IMR-90 (cell line): ENCODE measurements at regions not wholly inside any gene's neighbourhood (a gene's known extent, or its start where the extent isn't known, plus 50 kb on each side); places are given as distances from the start of the nearest gene placed in this dataset.

ENCODE experiments used
- ATAC-seq: fragments of 200-7000 bp; cut with Tn5 transposase; 2 replicates; pipeline ENCODE4 v1.9.1; 2020; ENCODE audit warnings: low read depth, mild to moderate bottlenecking, moderate library complexity
- BruUV-seq: library from RNA; stranded (reverse); fragments of 400-500 nt; replicated peaks from 2 replicates; lab custom pipeline; 2021; lab: Mats Ljungman, UMichigan
- CTCF ChIA-PET: fragments of 300-600 bp; formaldehyde crosslinking; extraction: SDS; loops from one replicate; lab custom pipeline; 2021; ENCODE audit warnings: antibody characterized with exemption; lab: Yijun Ruan, JAX
- POLR2A ChIA-PET: fragments of 300-600 bp; sonication (Branson Sonifier 250); formaldehyde crosslinking; loops from one replicate; lab custom pipeline; 2022; ENCODE audit warnings: antibody characterized with exemption; ENCODE audit not compliant: unreplicated experiment; lab: Charles Lee
- DNase-seq: peaks from one replicate; pipeline ENCODE4 v3.0.0; 2013
- H2AFZ ChIP-seq: replicated peaks from 2 replicates; pipeline ENCODE3; 2013; ENCODE audit warnings: low read length, mild to moderate bottlenecking; ENCODE audit not compliant: poor library complexity
- H2AK5ac ChIP-seq: 2 replicates; pipeline ENCODE4 v1.6.1; 2013; ENCODE audit warnings: low read depth, low read length, inconsistent platforms
- H2AK9ac ChIP-seq: replicated peaks from 2 replicates; pipeline ENCODE3; 2013; ENCODE audit warnings: mild to moderate bottlenecking, low read depth, low read length, moderate library complexity; ENCODE audit not compliant: poor library complexity
- H2BK120ac ChIP-seq: 2 replicates; pipeline ENCODE4 v1.6.1; 2013; ENCODE audit warnings: low read depth, low read length, inconsistent platforms
- H2BK15ac ChIP-seq: 3 replicates; pipeline ENCODE4 v1.6.1; 2013; ENCODE audit warnings: low read depth, low read length, inconsistent platforms
- H2BK20ac ChIP-seq: 2 replicates; pipeline ENCODE4 v1.6.1; 2013; ENCODE audit warnings: low read depth, mild to moderate bottlenecking, inconsistent platforms, low read length, moderate library complexity
- H2BK5ac ChIP-seq: 2 replicates; pipeline ENCODE4 v1.6.1; 2013; ENCODE audit warnings: mild to moderate bottlenecking, low read depth, low read length, inconsistent platforms; ENCODE audit not compliant: poor library complexity, severe bottlenecking
- H3K14ac ChIP-seq: replicated peaks from 2 replicates; pipeline ENCODE4 v1.6.1; 2013; ENCODE audit warnings: low read depth, low read length, inconsistent platforms
- H3K18ac ChIP-seq: 2 replicates; pipeline ENCODE4 v1.6.1; 2013; ENCODE audit warnings: low read depth, low read length, control low read depth
- H3K23ac ChIP-seq: 2 replicates; pipeline ENCODE4 v1.6.1; 2013; ENCODE audit warnings: low read depth, low read length, inconsistent platforms
- H3K27ac ChIP-seq: 2 replicates; pipeline ENCODE4 v1.5.1; 2013; ENCODE audit warnings: mild to moderate bottlenecking, control low read depth, low read length; ENCODE audit not compliant: insufficient read depth
- H3K27me3 ChIP-seq: 2 replicates; pipeline ENCODE4 v1.6.1; 2013; ENCODE audit warnings: low read length; ENCODE audit not compliant: control insufficient read depth, insufficient read depth
- H3K36me3 ChIP-seq: 2 replicates; pipeline ENCODE4 v1.6.1; 2013; ENCODE audit warnings: low read length, mixed read lengths; ENCODE audit not compliant: control insufficient read depth, insufficient read depth
- H3K4ac ChIP-seq: 2 replicates; pipeline ENCODE4 v1.6.1; 2013; ENCODE audit warnings: low read depth, low read length, inconsistent platforms
- H3K4me1 ChIP-seq: 2 replicates; pipeline ENCODE4 v1.6.1; 2013; ENCODE audit warnings: low read length, mixed read lengths; ENCODE audit not compliant: control insufficient read depth, insufficient read depth
- H3K4me2 ChIP-seq: 2 replicates; pipeline ENCODE4 v1.6.1; 2013; ENCODE audit warnings: low read depth, mild to moderate bottlenecking, control low read depth, low read length, moderate library complexity
- H3K4me3 ChIP-seq: 2 replicates; pipeline ENCODE4 v1.5.1; 2013; ENCODE audit warnings: low read depth, mild to moderate bottlenecking, control low read depth, low read length, moderate library complexity; ENCODE audit not compliant: insufficient read depth
- H3K56ac ChIP-seq: 2 replicates; pipeline ENCODE4 v1.6.1; 2013; ENCODE audit warnings: low read length, inconsistent platforms; ENCODE audit not compliant: insufficient read depth; ENCODE audit errors: extremely low read depth
- H3K79me1 ChIP-seq, 2 experiments: 2 replicates each; pipeline ENCODE4 v1.6.1; 2013; ENCODE audit warnings: low read length in 2 of 2, inconsistent platforms in 1 of 2, low read depth in 1 of 2
- H3K9ac ChIP-seq: 2 replicates; pipeline ENCODE4 v1.6.1; 2013; ENCODE audit warnings: low read depth, low read length, control low read depth
- H3K9me1 ChIP-seq: 2 replicates; pipeline ENCODE4 v1.6.1; 2013; ENCODE audit warnings: low read length, inconsistent platforms; ENCODE audit not compliant: insufficient read depth
- H3K9me3 ChIP-seq: 2 replicates; pipeline ENCODE4 v1.6.1; 2013; ENCODE audit warnings: low read length; ENCODE audit not compliant: control insufficient read depth, insufficient read depth
- H4K20me1 ChIP-seq: 2 replicates; pipeline ENCODE4 v1.6.1; 2013; ENCODE audit warnings: low read length, inconsistent platforms; ENCODE audit not compliant: insufficient read depth
- H4K5ac ChIP-seq: 2 replicates; pipeline ENCODE4 v1.6.1; 2013; ENCODE audit warnings: mild to moderate bottlenecking, low read depth, low read length, control low read depth
- H4K8ac ChIP-seq, 2 experiments: 2 replicates each; pipeline ENCODE4 v1.6.1; 2013; ENCODE audit warnings: low read depth in 2 of 2, low read length in 2 of 2, control low read depth in 1 of 2, inconsistent platforms in 1 of 2
- H4K91ac ChIP-seq: 2 replicates; pipeline ENCODE4 v1.6.1; 2013; ENCODE audit warnings: low read depth, low read length, inconsistent platforms; ENCODE audit not compliant: insufficient read depth
- BHLHE40 ChIP-seq: fragments of 150-350 bp; IDR thresholded peaks from 2 replicates; pipeline ENCODE4 v1.6.1; 2016; ENCODE audit warnings: mild to moderate bottlenecking, low read depth, low read length
- CEBPB ChIP-seq: IDR thresholded peaks from 2 replicates; pipeline ENCODE4 v1.6.1; 2012; ENCODE audit warnings: low read depth, low read length, improper control_type of control experiment
- CHD1 ChIP-seq: IDR thresholded peaks from 2 replicates; pipeline ENCODE4 v1.6.1; 2012; ENCODE audit warnings: low read depth, low read length, improper control_type of control experiment
- FOS ChIP-seq: fragments of 150-350 bp; IDR thresholded peaks from 2 replicates; pipeline ENCODE4 v1.6.1; 2016; ENCODE audit warnings: low read depth, low read length
- MAFK ChIP-seq: IDR thresholded peaks from 2 replicates; pipeline ENCODE4 v1.6.1; 2012; ENCODE audit warnings: low read depth, low read length, improper control_type of control experiment
- MAZ ChIP-seq: IDR thresholded peaks from 2 replicates; pipeline ENCODE4 v1.6.1; 2012; ENCODE audit warnings: low read depth, mild to moderate bottlenecking, low read length, improper control_type of control experiment, moderate library complexity, borderline replicate concordance
- MXI1 ChIP-seq: IDR thresholded peaks from 2 replicates; pipeline ENCODE4 v1.6.1; 2012; ENCODE audit warnings: low read depth, mild to moderate bottlenecking, low read length, moderate library complexity, borderline replicate concordance
- NFE2L2 ChIP-seq: fragments of 150-350 bp; IDR thresholded peaks from 2 replicates; pipeline ENCODE4 v1.6.1; 2016; ENCODE audit warnings: low read depth, mild to moderate bottlenecking, low read length
- POLR2A ChIP-seq: IDR thresholded peaks from 2 replicates; pipeline ENCODE4 v1.6.1; 2012; ENCODE audit warnings: mild to moderate bottlenecking, low read depth, low read length
- RAD21 ChIP-seq: IDR thresholded peaks from 2 replicates; pipeline ENCODE4 v1.6.1; 2012; ENCODE audit warnings: low read length, improper control_type of control experiment
- RCOR1 ChIP-seq: IDR thresholded peaks from 2 replicates; pipeline ENCODE4 v1.6.1; 2012; ENCODE audit warnings: mild to moderate bottlenecking, low read length, improper control_type of control experiment; ENCODE audit not compliant: insufficient replicate concordance
- RFX5 ChIP-seq: IDR thresholded peaks from 2 replicates; pipeline ENCODE4 v1.8.0; 2012; ENCODE audit warnings: low read depth, mild to moderate bottlenecking, low read length, moderate library complexity
- SMC3 ChIP-seq: fragments of 150-350 bp; IDR thresholded peaks from 2 replicates; pipeline ENCODE4 v1.6.1; 2016; ENCODE audit warnings: low read depth, mild to moderate bottlenecking, antibody characterized with exemption, low read length, moderate library complexity
- WGBS, 2 experiments: methylation state at CpG; one replicate each; pipeline versions ENCODE4 v1.1.5 to v1.1.7; 2013; ENCODE audit warnings: missing lambda C conversion rate in 2 of 2; ENCODE audit not compliant: insufficient read length in 1 of 2; ENCODE audit errors: extremely low coverage in 2 of 2; 5-methylcytosine and 5-hydroxymethylcytosine counted together
- dilution Hi-C: fragments of 300-500 bp; cut with HindIII; formaldehyde crosslinking; loops from one replicate; pipeline ENCODE4 v1.14.3; 2018; ENCODE audit warnings: low sequenced_read_pairs; ENCODE audit not compliant: unreplicated experiment
- in situ Hi-C: fragments of 300-500 bp; cut with MboI; formaldehyde crosslinking; loops from 3 replicates; pipeline ENCODE4 v1.14.3; 2019; ENCODE audit warnings: low sequenced_read_pairs, inconsistent platforms, mixed read lengths
- intact Hi-C: fragments of 100-400 bp; cut with micrococcal nuclease; formaldehyde crosslinking; loops from 2 replicates; pipeline ENCODE4 v1.10.0; 2022
- TF ChIP-seq, protein P1 (sequence below): fragments of 150-350 bp; IDR thresholded peaks from 2 replicates; pipeline ENCODE4 v1.6.1; 2016; ENCODE audit warnings: low read depth, mild to moderate bottlenecking, low read length, moderate library complexity, borderline replicate concordance
- TF ChIP-seq, protein P2 (sequence below): fragments of 150-350 bp; IDR thresholded peaks from 2 replicates; pipeline ENCODE4 v1.6.1; 2017; ENCODE audit warnings: mild to moderate bottlenecking, antibody characterized with exemption, low read length, low read depth
- TF ChIP-seq, protein P3 (sequence below): conservative IDR thresholded peaks from 2 replicates; pipeline ENCODE4 v1.5.1; 2012; ENCODE audit warnings: mild to moderate bottlenecking, low read depth, low read length, improper control_type of control experiment

DNA sequence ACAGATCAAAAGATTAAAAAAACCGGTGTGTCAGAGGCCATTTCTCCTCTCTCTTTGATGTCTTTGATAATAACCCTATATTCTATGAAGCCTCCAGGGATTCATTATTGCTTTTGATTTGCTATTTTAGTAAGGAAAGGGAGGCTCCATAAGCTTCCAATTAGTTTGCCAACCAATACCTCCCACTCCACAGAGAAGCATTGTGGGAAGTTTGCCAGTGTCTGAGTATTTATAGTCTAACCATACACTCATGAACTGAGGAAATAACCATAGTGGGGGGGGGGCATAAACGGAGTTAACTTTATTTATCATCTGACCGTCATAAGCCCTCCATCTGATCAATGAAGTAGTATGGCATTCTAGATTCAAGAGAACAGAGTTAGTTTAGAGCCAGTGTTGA, 1066.8 kb upstream of the PABPC4L start:
- POLR2A ChIA-PET = no interaction called here
- Histone ChIP-seq H2BK5ac (no peak overlapping the region), H3K4me3 (no peak overlapping the region), H4K91ac (no peak overlapping the region), H3K36me3 (no peaks in the 10 kb centered on the region), H3K18ac (no peak overlapping the region), H3K4me1 (no peaks in the 10 kb centered on the region), H3K79me1 (no peaks in the 10 kb centered on the region), H3K23ac (no peak overlapping the region), H3K27ac (no peak overlapping the region), H3K14ac (no peak overlapping the region), H2BK20ac (no peak overlapping the region), H2BK120ac (no peak overlapping the region), H4K8ac (no peak overlapping the region), H2AK9ac (no peak overlapping the region), H2AK5ac (no peak overlapping the region), H3K4ac (no peak overlapping the region), H3K9me1 (no peaks in the 10 kb centered on the region), H3K4me2 (no peak overlapping the region), H3K56ac (no peak overlapping the region), H4K20me1 (no peaks in the 10 kb centered on the region), H2BK15ac (no peak overlapping the region), H3K27me3 (no peaks in the 10 kb centered on the region), H2AFZ (no peak overlapping the region), H4K5ac (no peak overlapping the region), H3K9me3 (no peaks in the 10 kb centered on the region), H3K9ac (no peak overlapping the region)
- WGBS, 2 experiments = no CpG with 5 or more reads among the region's 3 CpGs
- no TSS peak for BruUV-seq
- in situ Hi-C loops (no loop called here), dilution Hi-C loops (no loop called here), intact Hi-C loops (no loop called here)
- TF ChIP-seq FOS (no peak), RAD21 (no peak), MAZ (no peak), CEBPB (no peak), RCOR1 (no peak), BHLHE40 (no peak), SMC3 (no peak), MXI1 (no peak), CHD1 (no peak), POLR2A (no peak), RFX5 (no peak), NFE2L2 (no peak), MAFK (no peak)
- TF ChIP-seq, protein P1, sequence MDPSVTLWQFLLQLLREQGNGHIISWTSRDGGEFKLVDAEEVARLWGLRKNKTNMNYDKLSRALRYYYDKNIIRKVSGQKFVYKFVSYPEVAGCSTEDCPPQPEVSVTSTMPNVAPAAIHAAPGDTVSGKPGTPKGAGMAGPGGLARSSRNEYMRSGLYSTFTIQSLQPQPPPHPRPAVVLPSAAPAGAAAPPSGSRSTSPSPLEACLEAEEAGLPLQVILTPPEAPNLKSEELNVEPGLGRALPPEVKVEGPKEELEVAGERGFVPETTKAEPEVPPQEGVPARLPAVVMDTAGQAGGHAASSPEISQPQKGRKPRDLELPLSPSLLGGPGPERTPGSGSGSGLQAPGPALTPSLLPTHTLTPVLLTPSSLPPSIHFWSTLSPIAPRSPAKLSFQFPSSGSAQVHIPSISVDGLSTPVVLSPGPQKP = no peak
- TF ChIP-seq, protein P2, sequence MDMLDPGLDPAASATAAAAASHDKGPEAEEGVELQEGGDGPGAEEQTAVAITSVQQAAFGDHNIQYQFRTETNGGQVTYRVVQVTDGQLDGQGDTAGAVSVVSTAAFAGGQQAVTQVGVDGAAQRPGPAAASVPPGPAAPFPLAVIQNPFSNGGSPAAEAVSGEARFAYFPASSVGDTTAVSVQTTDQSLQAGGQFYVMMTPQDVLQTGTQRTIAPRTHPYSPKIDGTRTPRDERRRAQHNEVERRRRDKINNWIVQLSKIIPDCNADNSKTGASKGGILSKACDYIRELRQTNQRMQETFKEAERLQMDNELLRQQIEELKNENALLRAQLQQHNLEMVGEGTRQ = no peak
- TF ChIP-seq, protein P3, sequence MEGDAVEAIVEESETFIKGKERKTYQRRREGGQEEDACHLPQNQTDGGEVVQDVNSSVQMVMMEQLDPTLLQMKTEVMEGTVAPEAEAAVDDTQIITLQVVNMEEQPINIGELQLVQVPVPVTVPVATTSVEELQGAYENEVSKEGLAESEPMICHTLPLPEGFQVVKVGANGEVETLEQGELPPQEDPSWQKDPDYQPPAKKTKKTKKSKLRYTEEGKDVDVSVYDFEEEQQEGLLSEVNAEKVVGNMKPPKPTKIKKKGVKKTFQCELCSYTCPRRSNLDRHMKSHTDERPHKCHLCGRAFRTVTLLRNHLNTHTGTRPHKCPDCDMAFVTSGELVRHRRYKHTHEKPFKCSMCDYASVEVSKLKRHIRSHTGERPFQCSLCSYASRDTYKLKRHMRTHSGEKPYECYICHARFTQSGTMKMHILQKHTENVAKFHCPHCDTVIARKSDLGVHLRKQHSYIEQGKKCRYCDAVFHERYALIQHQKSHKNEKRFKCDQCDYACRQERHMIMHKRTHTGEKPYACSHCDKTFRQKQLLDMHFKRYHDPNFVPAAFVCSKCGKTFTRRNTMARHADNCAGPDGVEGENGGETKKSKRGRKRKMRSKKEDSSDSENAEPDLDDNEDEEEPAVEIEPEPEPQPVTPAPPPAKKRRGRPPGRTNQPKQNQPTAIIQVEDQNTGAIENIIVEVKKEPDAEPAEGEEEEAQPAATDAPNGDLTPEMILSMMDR = no peak
- CTCF ChIA-PET = no interaction called here
- ATAC-seq (no peak), DNase-seq (no peak)
